ENCODE measurements at regions not wholly inside any gene's neighbourhood (a gene's known extent, or its start where the extent isn't known, plus 50 kb on each side); places are given as distances from the start of the nearest gene placed in this dataset.

DNA sequence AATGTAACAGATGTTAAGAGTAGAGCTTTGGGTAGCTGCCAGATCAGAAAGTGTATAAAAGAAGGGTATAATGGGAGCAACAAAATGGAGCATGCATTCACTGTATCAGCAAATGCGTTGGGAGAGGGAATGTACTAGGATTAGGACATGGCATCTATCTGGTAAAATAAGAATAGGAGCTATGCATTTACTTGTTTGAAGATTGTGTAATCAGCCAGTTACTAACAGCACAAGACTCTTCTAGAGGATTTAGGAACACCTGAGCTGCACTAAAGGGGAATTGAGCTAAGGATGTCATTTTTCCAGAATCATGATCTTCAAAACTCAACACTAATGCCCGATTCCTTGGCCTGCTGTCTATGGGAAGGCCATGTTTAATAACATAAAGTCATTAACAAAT lies 394.2 kb upstream of the TNP1 start:
- Histone ChIP-seq H3K27me3 (ENCODE audit: insufficient read depth, low read length) (no peaks in the 10 kb centered on the region), H3K36me3 (ENCODE audit: insufficient read depth, low read length) (no peaks in the 10 kb centered on the region), H3K4me1 (ENCODE audit: insufficient read depth, low read length) (peaks cover 8% of the 10 kb centered on the region), H2AFZ (ENCODE audit: low read depth, low read length) (no peak overlapping the region), H3K4me3 (ENCODE audit: low read length) (no peak overlapping the region), H3K9me3 (ENCODE audit: low read length) (no peaks in the 10 kb centered on the region)

DNA sequence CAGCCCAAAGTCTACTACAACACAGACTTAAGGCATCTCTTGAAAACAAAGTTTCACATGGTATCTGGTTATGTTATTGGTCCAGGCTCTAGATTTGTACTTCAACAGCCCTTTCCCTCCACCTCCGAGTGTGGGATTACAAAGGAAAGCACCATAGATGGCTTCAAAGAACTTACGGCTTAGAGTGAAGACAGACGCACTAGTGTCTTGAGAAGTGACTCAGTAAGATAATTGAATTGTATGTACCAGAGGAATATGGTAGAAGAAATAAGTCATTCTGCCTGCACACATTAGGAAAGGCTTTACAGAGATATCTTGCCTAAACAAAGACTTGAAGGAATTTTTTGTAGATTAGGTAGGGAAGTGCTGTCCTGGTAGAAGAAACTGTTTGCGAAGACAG lies 392.3 kb upstream of the TNP1 start:
- H3K4me3 ChIP-seq (ENCODE audit: low read length): no peak overlapping the region
- no peaks in the 10 kb centered on the region for H3K9me3 ChIP-seq (ENCODE audit: low read length)
- no peak overlapping the region for H2AFZ ChIP-seq (ENCODE audit: low read depth, low read length)
- H3K4me1 ChIP-seq (ENCODE audit: insufficient read depth, low read length): peaks cover 15% of the 10 kb centered on the region
- H3K36me3 ChIP-seq (ENCODE audit: insufficient read depth, low read length): no peaks in the 10 kb centered on the region
- H3K27me3 ChIP-seq (ENCODE audit: insufficient read depth, low read length): no peaks in the 10 kb centered on the region

DNA sequence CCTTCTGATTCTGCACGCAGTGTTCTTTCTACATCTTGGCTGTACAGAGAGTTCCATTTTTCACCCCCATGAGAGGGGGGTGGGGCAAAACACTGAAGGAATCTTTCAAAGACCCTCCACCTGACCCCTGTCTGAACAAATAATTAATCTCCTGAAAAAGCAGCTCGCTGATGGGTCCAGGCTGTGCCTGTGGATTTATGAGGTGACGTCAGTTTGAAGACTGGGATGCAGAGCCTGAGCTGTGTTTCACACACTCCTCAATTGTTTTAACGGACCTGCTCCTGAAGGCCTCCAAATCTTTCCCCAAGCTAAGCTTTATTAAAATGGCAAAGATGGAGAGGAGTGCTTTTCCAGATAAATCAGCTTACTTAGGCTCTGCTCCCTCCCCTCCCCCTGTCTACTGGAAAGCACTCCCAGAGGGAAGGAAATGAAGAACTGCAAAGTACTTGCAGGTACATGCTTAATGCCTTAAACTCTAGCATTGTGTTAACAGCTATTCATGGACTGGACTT lies 390.2 kb upstream of the TNP1 start:
- Histone ChIP-seq H3K9me3 (ENCODE audit: low read length) (no peaks in the 10 kb centered on the region), H2AFZ (ENCODE audit: low read depth, low read length) (no peak overlapping the region), H3K4me3 (ENCODE audit: low read length) (no peak overlapping the region), H3K36me3 (ENCODE audit: insufficient read depth, low read length) (no peaks in the 10 kb centered on the region), H3K4me1 (ENCODE audit: insufficient read depth, low read length) (peaks cover 15% of the 10 kb centered on the region), H3K27me3 (ENCODE audit: insufficient read depth, low read length) (no peaks in the 10 kb centered on the region)

DNA sequence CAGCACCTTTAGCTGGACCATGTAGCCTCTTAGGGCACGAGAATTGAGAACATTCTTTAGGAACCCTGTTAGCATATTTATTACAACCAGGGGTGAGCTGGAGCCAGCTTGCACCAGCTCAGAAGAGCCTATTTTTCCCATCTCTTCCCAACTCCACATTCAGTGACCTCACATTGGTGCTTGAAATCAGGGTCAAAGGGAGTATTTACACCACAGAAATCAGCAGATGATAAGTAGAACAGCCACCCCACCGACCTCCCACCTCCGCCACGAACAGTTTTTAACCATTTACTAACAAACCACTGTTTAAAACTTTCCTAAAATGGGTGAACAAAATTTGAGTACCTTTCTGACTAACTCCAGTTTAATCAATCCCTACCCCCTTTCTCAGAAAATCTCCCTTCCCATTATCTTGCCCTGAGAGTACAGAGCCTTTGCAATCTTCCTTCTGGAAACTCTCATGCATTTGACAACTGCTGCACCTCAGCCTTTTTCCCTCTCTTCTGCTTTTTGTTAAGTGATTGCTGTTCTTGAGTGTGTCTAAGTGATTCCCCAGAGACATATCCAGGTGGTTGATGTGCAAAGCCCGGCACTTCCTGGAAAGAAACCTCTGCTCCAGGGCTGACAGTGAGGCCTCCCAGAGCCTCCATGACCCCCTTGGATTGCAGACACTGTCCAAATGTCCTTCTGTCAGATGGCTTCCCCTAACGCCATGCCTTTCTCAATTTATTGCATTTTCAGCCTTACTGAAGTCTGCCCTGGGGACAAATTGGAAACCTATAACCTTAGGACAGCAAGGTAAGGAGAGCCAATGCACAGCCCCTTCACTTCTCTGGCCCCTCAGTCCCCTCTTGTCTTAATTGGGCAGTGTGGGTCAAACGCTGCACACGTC lies 389.5 kb upstream of the TNP1 start:
- Histone ChIP-seq H3K4me1 (ENCODE audit: insufficient read depth, low read length) (peaks cover 15% of the 10 kb centered on the region), H3K27me3 (ENCODE audit: insufficient read depth, low read length) (no peaks in the 10 kb centered on the region), H2AFZ (ENCODE audit: low read depth, low read length) (no peak overlapping the region), H3K9me3 (ENCODE audit: low read length) (no peaks in the 10 kb centered on the region), H3K4me3 (ENCODE audit: low read length) (no peak overlapping the region), H3K36me3 (ENCODE audit: insufficient read depth, low read length) (no peaks in the 10 kb centered on the region)

DNA sequence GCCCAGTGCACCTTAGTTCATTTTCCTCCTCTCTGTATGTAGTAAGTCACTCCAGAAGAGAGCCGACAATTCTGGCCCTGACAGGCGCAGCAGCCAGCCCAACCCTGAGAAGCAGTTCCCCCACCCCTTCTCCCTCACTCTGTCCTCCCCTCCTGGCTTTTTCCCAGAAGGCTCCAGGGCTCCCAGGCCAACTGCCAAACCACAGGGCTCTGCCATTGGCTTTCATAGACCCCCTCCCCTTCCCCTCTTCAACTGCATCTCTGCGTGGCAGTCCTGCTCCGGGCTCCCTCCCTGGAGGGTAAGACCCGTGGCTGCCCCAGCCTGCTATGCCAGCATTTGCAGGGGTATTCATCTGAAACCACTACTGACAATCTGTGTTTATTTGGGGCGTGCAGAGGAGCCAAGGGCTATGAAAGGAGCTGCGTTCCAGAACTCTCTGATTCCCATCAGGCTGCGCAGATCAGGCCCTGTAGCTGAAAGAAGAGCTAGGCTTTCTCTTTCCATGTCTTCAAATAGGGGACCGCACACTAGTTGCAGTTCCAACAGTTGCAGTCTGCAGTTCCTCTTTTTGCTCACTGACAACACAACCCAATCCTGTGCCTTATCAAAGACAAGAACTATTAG lies 388.6 kb upstream of the TNP1 start:
- Histone ChIP-seq H3K9me3 (ENCODE audit: low read length) (no peaks in the 10 kb centered on the region), H3K4me1 (ENCODE audit: insufficient read depth, low read length) (peaks cover 15% of the 10 kb centered on the region), H3K4me3 (ENCODE audit: low read length) (no peak overlapping the region), H3K36me3 (ENCODE audit: insufficient read depth, low read length) (no peaks in the 10 kb centered on the region), H3K27me3 (ENCODE audit: insufficient read depth, low read length) (no peaks in the 10 kb centered on the region), H2AFZ (ENCODE audit: low read depth, low read length) (no peak overlapping the region)

DNA sequence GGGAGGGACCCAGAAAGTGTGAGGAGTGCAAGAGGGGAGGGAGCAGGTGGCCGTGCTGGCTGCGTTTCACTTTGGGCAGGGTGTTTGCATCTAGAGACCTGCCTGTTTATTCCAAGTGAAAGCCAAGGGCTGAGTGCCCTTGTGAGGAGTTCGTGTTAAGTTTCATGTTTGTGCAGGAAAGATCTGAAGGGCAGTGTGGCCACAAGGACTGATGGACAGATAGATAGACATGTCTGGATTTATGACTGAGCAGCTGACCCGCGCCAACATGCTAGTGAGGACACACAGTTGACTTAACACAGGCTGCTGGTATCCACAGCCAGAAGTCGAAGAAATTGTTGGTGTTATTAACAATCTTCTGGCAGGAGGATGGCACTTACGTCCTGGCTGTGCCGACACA lies 387.6 kb upstream of the TNP1 start:
- no peaks in the 10 kb centered on the region for H3K36me3 ChIP-seq (ENCODE audit: insufficient read depth, low read length)
- no peaks in the 10 kb centered on the region for H3K27me3 ChIP-seq (ENCODE audit: insufficient read depth, low read length)
- H3K4me3 ChIP-seq (ENCODE audit: low read length): no peak overlapping the region
- no peak overlapping the region for H2AFZ ChIP-seq (ENCODE audit: low read depth, low read length)
- H3K4me1 ChIP-seq (ENCODE audit: insufficient read depth, low read length): peaks cover 15% of the 10 kb centered on the region
- no peaks in the 10 kb centered on the region for H3K9me3 ChIP-seq (ENCODE audit: low read length)

DNA sequence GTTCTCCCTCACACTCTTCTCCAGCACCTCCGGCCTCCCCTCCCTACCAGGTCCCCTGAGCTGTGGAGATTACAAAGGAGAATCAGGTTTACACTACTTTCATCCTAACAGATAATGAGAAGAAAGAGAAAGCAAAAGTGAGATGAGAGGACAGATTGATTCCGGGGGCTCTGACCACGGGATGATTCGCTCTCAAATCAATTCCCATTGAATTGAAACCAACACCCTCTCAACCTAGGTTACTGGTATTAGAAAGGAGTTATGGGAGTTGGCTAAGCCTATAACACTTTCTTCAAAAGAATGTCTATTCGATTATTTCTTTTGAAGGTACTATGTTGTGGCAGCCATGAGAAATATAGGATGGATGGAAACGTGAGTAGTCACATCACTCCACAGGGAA lies 386.2 kb upstream of the TNP1 start:
- H3K4me1 ChIP-seq (ENCODE audit: insufficient read depth, low read length): peaks cover 15% of the 10 kb centered on the region
- H2AFZ ChIP-seq (ENCODE audit: low read depth, low read length): no peak overlapping the region
- H3K4me3 ChIP-seq (ENCODE audit: low read length): no peak overlapping the region
- no peaks in the 10 kb centered on the region for H3K9me3 ChIP-seq (ENCODE audit: low read length)
- no peaks in the 10 kb centered on the region for H3K27me3 ChIP-seq (ENCODE audit: insufficient read depth, low read length)
- no peaks in the 10 kb centered on the region for H3K36me3 ChIP-seq (ENCODE audit: insufficient read depth, low read length)

DNA sequence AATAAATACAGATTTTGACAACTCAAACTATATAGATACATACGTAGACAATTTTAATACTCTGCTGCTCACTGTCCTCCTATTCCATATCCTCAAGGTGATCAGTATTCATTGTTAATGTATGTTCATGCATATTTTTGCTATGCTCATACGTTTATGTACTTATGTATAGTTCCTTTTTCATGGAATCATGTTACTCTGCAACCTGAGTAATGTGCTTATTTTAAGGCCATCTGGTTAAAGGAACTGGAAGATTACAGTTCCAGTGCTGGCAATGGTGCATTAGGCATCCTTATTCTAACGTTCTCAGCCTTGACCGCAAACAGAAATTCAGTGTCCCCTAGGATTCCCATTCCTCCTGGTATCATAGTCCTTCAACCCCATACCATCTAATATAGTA lies 385.0 kb upstream of the TNP1 start:
- H3K4me3 ChIP-seq (ENCODE audit: low read length): no peak overlapping the region
- peaks cover 15% of the 10 kb centered on the region for H3K4me1 ChIP-seq (ENCODE audit: insufficient read depth, low read length)
- no peaks in the 10 kb centered on the region for H3K27me3 ChIP-seq (ENCODE audit: insufficient read depth, low read length)
- H2AFZ ChIP-seq (ENCODE audit: low read depth, low read length): no peak overlapping the region
- H3K9me3 ChIP-seq (ENCODE audit: low read length): no peaks in the 10 kb centered on the region
- H3K36me3 ChIP-seq (ENCODE audit: insufficient read depth, low read length): no peaks in the 10 kb centered on the region

DNA sequence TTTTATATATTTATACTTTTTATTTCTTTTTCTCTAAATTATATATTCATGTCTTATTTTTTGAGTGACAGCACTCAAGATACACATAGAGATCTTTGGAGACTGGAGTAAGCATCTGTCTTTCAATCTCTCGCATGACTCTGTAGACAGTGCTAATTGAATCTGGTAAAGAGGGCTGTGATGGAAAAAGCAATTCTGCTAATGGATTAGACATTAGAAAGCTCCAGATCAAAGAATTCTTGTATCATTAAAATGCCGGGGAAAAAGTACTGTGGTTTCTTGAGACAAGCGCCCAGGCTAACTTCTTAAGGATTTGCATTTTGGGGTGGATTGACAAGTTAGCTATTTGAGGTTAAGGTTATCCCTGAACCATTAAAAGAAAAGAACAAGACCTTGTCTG lies 383.1 kb upstream of the TNP1 start:
- H2AFZ ChIP-seq (ENCODE audit: low read depth, low read length): no peak overlapping the region
- H3K4me1 ChIP-seq (ENCODE audit: insufficient read depth, low read length): peaks cover 4% of the 10 kb centered on the region
- H3K4me3 ChIP-seq (ENCODE audit: low read length): no peak overlapping the region
- H3K9me3 ChIP-seq (ENCODE audit: low read length): no peaks in the 10 kb centered on the region
- no peaks in the 10 kb centered on the region for H3K27me3 ChIP-seq (ENCODE audit: insufficient read depth, low read length)
- H3K36me3 ChIP-seq (ENCODE audit: insufficient read depth, low read length): no peaks in the 10 kb centered on the region

DNA sequence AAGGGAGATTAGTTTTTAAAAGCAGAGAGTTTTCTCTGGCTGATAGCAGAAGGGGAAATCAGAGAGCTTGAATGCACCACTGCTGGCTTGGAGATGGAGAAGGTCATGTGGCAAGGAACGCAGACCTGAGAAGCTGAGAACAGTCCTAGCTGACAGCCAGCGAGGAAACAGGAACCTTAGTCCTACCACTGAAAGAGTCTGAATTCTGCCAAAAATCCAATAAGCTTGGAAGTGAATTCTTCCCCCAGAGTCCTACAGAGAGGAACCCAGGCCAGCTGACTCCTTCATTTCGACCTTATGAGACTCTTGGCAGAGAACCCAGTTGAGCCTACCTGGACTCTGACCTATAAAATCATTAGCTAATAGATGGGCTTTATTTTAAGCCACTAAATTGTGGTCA lies 371.9 kb upstream of the TNP1 start:
- Histone ChIP-seq H3K9me3 (ENCODE audit: low read length) (no peaks in the 10 kb centered on the region), H3K4me3 (ENCODE audit: low read length) (no peak overlapping the region), H3K27me3 (ENCODE audit: insufficient read depth, low read length) (no peaks in the 10 kb centered on the region), H3K4me1 (ENCODE audit: insufficient read depth, low read length) (peaks cover 10% of the 10 kb centered on the region), H3K36me3 (ENCODE audit: insufficient read depth, low read length) (no peaks in the 10 kb centered on the region), H2AFZ (ENCODE audit: low read depth, low read length) (no peak overlapping the region)

DNA sequence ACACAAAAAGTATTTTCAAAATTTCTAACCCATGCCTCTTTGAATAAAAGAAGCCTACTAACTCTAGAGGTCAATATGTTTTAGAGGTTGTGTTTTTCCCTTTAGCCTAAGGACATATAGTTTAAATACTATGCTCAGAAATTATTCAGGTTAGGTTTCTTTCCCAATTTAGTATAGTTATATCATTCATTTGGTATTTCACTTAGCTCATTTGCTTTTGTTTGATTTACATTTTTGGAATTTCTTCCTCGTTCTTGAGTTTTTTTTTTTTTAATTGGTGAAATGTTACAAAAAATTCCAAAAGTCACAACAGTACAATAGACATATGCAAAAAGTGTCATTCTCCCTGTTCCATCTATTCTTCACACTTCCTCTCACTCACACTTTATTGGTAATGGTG lies 371.3 kb upstream of the TNP1 start:
- Histone ChIP-seq H3K9me3 (ENCODE audit: low read length) (no peaks in the 10 kb centered on the region), H3K36me3 (ENCODE audit: insufficient read depth, low read length) (no peaks in the 10 kb centered on the region), H3K4me1 (ENCODE audit: insufficient read depth, low read length) (peaks cover 10% of the 10 kb centered on the region), H3K27me3 (ENCODE audit: insufficient read depth, low read length) (no peaks in the 10 kb centered on the region), H3K4me3 (ENCODE audit: low read length) (no peak overlapping the region), H2AFZ (ENCODE audit: low read depth, low read length) (no peak overlapping the region)

DNA sequence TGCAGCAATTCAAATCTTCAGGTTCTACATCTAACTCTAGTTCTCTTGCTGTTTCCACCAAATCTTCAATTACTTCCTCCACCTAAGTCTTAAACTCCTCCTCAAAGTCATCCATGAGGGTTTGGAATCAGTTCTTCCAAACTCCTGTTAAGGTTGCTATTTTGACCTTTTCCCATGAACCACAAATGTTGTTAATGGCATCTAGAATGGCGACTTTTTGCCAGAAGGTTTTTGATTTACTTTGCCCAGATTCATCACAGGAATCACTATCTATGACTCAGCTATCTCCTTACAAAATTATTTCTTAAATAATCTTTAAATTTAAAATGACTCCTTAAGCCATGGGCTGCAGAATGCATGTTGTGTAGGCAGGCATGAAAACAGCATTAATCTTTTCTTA lies 368.9 kb upstream of the TNP1 start:
- no peaks in the 10 kb centered on the region for H3K9me3 ChIP-seq (ENCODE audit: low read length)
- H3K4me3 ChIP-seq (ENCODE audit: low read length): no peak overlapping the region
- H3K36me3 ChIP-seq (ENCODE audit: insufficient read depth, low read length): no peaks in the 10 kb centered on the region
- no peaks in the 10 kb centered on the region for H3K27me3 ChIP-seq (ENCODE audit: insufficient read depth, low read length)
- H3K4me1 ChIP-seq (ENCODE audit: insufficient read depth, low read length): peaks cover 10% of the 10 kb centered on the region
- no peak overlapping the region for H2AFZ ChIP-seq (ENCODE audit: low read depth, low read length)

DNA sequence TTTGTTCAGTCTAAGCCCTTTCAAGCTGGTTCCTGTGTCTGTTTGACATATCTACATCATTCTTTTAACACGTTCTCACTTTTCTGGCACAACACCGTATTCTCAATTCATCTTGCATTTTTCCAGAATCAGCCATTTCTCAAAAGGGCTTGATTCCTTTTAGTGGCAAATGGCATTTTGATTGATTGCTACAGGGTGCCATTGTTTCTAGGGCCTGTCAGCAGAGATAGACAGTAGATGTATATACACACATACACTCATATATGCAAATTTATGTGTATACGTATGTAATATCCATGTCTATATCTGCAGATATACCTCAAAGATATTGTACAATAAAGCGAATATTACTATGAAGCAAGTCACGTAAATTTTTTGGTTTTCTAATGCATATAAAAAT lies 367.9 kb upstream of the TNP1 start:
- H3K36me3 ChIP-seq (ENCODE audit: insufficient read depth, low read length): no peaks in the 10 kb centered on the region
- H3K4me1 ChIP-seq (ENCODE audit: insufficient read depth, low read length): peaks cover 10% of the 10 kb centered on the region
- no peak overlapping the region for H3K4me3 ChIP-seq (ENCODE audit: low read length)
- no peaks in the 10 kb centered on the region for H3K9me3 ChIP-seq (ENCODE audit: low read length)
- H3K27me3 ChIP-seq (ENCODE audit: insufficient read depth, low read length): no peaks in the 10 kb centered on the region
- H2AFZ ChIP-seq (ENCODE audit: low read depth, low read length): no peak overlapping the region
